ENCODE measurements at regions not wholly inside any gene's neighbourhood (a gene's known extent, or its start where the extent isn't known, plus 50 kb on each side); places are given as distances from the start of the nearest gene placed in this dataset.

DNA sequence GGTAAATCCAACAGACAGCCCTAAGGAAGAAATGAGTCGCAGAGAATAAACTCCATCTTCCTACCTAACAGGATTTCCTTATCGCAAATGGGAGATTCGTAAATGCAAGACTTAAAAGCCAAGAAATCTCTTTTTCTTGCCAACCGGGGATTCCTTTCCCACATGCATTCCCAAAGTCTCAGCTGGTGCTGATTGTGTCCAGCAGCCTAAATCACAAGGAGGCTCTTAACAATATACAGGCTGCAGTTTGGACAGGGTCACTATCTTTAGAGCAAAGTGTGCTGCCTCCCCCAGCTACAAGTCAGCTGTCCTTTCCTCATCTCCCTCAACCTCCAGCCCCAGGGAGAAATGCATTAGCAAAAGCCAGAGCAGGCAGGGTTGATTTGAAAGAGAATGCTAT lies 189.8 kb upstream of the PLXNA2 start:
- no peak for TF ChIP-seq CTCF (conservative IDR thresholded peaks at IDR 0.05)
- TF ChIP-seq EZH2 (IDR thresholded peaks at IDR 0.05; ENCODE audit: low read depth) = no peak

Measured in PC-9 (cell line).